Activated CD4-positive, alpha-beta T cell treated with anti-CD3 and anti-CD28 coated beads, Interleukin-10, Interleukin-2, amounts not matched to agents 100 ng/mL and 50 ng/mL, durations not matched to agents 16 hours and 8 hours (primary cell): ENCODE measurements at regions not wholly inside any gene's neighbourhood (a gene's known extent, or its start where the extent isn't known, plus 50 kb on each side); places are given as distances from the start of the nearest gene placed in this dataset.
"Not testable (repeated sequence)": the region's sequence is repeated elsewhere in the genome, so short reads cannot be mapped to it uniquely, and the experiment has no call there.

ENCODE experiments used
- DNase-seq: peaks from one replicate; pipeline ENCODE4 v3.0.0-alpha.2; 2020

DNA sequence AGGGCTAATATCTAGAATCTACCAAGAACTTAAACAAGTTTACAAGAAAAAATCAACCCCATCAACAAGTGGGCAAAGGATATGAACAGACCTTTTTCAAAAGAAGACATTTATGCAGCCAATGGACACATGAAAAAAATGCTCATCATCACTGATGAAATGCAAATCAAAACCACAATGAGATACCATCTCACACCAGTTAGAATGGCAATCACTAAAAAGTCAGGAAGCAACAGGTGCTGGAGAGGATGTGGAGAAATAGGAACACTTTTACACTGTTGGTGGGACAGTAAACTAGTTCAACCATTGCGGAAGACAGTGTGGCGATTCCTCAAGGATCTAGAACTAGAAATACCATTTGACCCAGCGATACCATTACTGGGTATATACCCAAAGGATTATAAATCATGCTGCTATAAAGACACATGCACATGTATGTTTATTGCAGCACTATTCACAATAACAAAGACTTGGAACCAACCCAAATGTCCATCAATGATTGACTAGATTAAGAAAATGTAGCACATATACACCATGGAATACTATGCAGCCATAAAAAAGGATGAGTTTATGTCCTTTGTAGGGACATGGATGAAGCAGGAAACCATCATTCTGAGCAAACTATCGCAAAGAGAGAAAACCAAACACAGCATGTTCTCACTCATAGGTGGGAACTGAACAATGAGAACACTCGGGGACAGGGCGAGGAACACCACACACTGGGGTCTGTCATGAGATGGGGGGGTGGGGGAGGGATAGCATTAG lies 1267.9 kb upstream of the ZEB2 start:
- DNase-seq = not testable (repeated sequence)

- DNase-seq = not testable (repeated sequence)
Measured at GRCh38 chr2:145782607-145783006, 1262.7 kb upstream of the ZEB2 start.

DNA sequence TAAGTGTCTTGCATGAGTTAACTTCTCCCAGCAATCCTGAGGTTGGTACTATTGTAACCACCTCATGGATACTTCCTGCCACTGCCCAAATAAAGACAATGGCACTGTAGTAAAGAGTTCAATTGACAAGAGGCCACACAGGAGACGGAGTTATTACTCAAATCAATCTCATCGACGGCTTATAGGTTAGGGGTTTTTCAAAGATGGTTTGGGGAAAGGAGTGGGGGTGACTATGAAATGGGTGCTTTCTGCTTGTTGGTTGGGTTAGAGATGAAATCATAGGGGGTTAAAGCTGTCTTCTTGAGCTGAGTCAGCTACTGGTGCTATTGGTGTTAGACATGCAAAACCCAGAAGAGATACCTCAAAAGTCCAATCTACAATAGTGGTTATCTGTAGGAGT lies 1258.0 kb upstream of the ZEB2 start:
- DNase-seq = no peak

DNA sequence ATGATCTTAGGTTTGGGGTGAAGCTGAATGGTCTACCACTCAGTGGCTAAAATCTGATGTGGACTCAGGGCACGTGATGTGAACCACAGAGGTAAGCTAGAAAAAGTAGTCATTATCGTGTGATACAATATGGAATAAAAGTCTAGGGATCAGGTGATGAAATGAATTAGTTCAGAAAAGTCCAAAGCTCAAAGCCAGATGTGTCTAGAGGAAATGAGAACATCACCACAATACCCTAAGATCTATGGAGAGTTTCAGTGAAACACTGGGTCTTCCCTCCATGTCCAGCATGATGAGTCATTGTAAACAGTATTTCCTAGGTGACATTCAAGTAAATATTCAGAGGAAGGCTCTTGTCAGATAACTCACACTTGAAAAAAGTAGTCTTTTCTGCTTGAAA lies 1257.4 kb upstream of the ZEB2 start:
- no peak for DNase-seq

- DNase-seq = no peak
Measured at GRCh38 chr2:145775591-145775990, 1255.7 kb upstream of the ZEB2 start.

GRCh38 chr2:145771525-145771924 lies 1251.6 kb upstream of the ZEB2 start:
- no peak for DNase-seq

DNA sequence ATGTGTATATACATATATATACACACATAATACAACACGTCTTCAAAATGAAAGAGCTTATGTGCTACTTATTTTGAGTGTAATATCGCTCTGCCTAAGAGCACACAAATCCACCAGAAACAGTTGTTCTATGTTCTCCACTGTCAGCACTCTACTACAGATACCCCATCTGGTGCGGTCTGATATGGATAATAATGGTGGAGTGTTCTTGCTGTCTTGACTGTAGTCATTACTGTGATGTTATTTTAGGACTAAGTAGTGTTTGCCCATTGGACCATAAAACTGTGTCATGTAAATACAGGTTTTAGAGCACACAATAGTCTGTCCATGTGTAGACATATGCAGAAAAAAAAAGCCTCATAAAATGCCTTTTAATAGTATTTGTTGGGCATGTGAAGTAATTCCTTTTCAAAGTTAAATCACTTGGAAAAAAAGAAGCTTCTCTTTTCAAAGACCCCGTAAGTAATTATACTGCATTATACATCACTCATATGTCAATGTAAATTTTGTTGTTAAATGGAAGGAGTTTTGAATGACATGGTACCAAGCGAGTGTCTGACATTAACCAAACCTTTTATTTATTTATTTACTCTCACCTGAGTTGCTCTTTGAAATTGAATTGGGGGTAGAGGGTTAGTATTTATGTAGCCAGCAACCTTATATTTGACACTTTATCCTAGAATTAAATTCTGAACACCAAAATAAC lies 1249.2 kb upstream of the ZEB2 start:
- DNase-seq = no peak

- DNase-seq = no peak
Measured at GRCh38 chr2:145765874-145766273, 1246.0 kb upstream of the ZEB2 start.

DNA sequence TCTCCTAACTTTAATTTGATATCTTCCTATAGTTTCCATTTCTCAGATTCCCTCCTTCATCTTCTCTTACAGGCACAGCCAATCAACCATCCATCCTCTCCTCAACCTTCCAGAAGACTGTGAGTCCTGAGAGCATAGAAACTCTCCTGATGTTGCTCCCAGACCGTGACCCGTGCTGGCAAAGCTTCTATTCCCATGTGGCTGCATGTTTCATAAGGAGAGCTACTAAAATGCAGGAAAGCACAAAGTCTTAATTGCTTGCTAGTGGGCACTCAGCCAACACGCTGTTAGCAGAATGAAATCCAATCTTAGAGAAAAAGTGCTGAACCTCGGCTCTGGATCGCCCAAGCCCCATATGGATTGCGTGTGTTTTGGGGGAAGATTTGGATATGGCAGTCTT lies 1244.7 kb upstream of the ZEB2 start:
- no peak for DNase-seq

- no peak for DNase-seq
Measured at GRCh38 chr2:145760781-145761649, 1241.1 kb upstream of the ZEB2 start.

- no peak for DNase-seq
Measured at GRCh38 chr2:145759228-145759915, 1239.5 kb upstream of the ZEB2 start.

GRCh38 chr2:145757503-145758246 lies 1237.8 kb upstream of the ZEB2 start:
- no peak for DNase-seq

DNA sequence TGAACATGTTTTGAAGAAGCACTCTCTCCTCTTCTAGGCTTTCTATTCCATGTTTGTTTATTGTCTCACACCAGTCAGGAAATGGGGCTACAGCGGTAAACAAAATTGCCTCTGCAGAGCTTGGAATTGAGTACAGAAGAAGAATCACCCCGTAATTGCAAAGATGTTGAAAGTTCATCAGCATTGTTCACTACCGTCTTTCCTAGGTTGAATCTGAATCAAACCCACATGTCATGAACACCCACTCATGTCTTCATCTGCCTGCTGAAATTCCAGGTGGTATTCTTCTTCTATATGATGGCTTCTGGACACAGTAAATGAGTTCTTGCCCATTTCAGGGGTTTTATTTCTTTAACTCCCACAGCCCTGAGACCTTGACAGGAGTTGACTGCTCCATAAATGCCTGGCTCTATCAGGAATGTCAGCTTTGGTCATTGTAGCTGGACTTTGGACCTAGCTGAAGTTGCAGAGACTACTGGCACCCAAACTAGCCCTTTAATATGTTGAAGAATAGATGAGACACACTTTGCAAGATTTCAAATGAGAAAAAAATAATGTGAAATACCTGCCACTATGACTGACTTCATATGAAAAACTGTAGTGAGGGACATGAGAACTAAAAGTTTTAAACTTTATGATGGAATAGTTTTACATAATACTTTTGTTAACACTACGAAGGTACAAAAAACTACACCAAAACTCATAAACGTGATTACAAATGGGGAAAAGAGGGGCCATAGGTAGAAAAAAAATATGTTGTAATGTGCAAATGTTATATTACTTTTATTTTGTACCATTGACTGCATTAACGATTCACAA lies 1235.3 kb upstream of the ZEB2 start:
- DNase-seq = no peak

DNA sequence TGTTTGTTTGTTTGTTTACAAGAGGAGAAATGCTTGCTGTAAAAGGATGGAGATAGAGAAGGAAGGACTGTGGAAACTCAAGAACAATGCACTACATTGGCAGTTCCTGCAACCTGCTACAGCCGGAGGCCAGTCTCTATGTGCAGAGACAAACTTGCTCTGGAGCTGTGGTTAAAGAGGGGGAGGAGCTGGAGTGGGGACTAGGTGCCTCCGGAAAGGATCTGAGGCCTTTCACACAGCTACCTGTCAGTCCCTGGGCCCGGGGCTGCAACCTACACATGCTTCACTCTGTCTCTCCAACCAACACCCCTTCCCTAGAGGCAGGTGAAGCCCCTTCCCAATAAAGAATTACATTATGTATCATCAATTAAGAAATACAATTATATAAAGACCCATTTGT lies 1234.0 kb upstream of the ZEB2 start:
- DNase-seq = no peak

GRCh38 chr2:145753041-145753608 lies 1233.2 kb upstream of the ZEB2 start:
- no peak for DNase-seq

DNA sequence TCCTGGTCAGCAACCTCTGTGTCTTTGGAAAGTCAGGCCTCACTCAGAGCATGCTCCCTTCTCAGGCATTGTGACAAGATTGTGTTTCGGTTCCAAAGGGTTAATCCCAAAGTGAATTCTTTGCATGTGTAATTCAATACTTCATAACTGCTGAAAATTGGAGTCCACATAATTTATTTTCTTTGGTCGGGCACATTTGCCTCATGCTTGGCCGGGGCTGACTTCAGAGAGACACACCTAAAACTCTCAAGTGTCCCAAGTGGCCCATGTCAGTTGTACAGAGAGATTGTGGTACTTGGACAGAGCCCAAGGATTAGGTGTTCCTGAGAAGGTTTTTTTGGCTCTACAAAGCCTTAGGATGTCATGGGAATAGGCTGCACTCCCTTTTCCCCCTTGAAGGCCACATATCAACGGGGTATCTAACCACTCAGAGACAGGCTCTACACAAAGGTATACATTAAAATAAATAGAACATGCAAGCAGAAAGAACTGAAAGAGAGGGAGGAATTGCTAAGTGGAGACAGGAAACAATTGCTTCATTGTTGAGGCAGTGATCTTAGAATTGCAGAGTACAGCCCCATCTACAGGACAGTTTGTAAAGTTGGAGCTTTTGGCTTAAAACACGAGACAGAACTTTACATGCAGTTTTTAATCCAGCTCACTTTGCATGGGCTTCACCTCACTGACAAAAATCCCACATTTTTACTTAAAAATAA lies 1232.3 kb upstream of the ZEB2 start:
- DNase-seq = peak; percentile 45

- peak; percentile 70 for DNase-seq
Measured at GRCh38 chr2:145751629-145752028, 1231.7 kb upstream of the ZEB2 start.

GRCh38 chr2:145751155-145751554 lies 1231.2 kb upstream of the ZEB2 start:
- DNase-seq = no peak

GRCh38 chr2:145750612-145751011 lies 1230.7 kb upstream of the ZEB2 start:
- DNase-seq = no peak

- no peak for DNase-seq
Measured at GRCh38 chr2:145750144-145750543, 1230.2 kb upstream of the ZEB2 start.
